HG02884 (cell line): ENCODE measurements at regions not wholly inside any gene's neighbourhood (a gene's known extent, or its start where the extent isn't known, plus 50 kb on each side); places are given as distances from the start of the nearest gene placed in this dataset.
"Not testable (repeated sequence)": the region's sequence is repeated elsewhere in the genome, so short reads cannot be mapped to it uniquely, and the experiment has no call there.

Experiments used
- ATAC-seq: cut with Tn5 transposase; IDR thresholded peaks from one replicate; pipeline ENCODE4 v1.9.1; 2021; ENCODE audit warnings: mild to moderate bottlenecking, moderate library complexity; ENCODE audit not compliant: unreplicated experiment

GRCh38 chr2:128593518-128593878 is 274.8 kb upstream of the HS6ST1 start:
- no peak for ATAC-seq

- ATAC-seq: no peak
These were observed 275.4 kb upstream of the HS6ST1 start for GRCh38 chr2:128593879-128594650.

- no peak for ATAC-seq
These were observed 275.9 kb upstream of the HS6ST1 start for GRCh38 chr2:128594651-128594910.

- ATAC-seq: no peak
These were observed 276.4 kb upstream of the HS6ST1 start for GRCh38 chr2:128594953-128595677.

DNA sequence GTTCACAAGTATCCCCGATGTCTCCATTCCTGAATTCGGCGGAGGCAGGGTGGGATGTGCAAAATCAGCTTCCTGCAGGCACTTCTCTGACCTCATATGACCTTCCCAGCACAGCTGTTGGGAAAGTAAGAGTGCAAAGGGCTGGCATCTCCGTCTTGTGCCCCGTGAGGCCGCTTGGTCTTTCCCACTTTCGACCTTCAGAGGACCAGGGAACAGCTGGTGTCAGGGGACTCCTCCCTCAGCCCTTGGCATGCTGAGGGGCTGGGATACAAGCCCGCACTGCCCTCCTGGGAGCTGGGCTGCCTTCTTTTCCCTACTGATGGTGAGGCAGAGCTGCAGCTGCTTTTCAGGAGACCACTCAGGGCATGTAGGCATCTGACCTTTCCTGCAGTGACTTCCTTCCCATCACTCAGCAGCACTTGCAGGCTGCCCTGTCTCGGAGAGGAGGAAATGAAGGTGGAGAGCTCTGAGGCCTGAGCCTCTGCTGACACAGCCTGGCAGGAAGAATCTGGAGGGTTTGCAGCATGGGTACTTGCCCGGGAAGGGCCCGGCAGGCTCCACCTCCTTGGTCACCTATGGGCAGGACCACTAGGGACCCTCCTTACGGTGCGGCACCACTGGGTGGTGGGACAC is 277.2 kb upstream of the HS6ST1 start:
- ATAC-seq: no peak

GRCh38 chr2:128596396-128597120 is 277.9 kb upstream of the HS6ST1 start:
- ATAC-seq: no peak

DNA sequence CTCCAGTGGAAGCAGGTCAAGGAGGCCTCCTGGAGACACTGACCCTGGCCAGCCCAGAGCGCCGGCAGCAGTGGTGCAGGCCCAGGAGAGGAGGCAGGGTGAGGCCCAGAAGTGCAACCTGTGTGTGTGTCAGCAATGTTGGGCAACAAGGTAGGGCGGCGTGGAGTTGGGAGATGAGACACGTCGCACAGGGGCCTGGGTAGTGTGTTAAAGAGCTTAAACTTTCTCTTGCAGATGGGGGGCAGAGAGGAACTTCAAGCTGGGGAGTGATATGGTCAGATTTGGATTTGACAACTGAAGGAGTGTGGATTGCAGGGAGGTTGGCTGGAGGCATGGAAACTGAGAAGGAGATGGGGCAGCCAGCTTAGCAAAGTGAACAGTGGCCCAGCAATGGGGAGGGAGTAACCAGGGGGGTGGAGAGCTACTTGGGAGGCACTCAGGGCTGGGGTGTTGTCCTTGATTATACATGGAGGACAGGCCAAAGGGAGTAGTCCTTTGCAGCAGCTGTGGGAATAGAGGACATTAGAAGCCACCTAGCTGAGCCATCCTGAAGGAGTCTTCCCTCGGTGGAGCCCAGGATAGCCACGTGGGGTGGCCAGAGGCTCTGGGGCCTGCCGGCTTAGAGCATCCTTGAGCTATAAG is 278.6 kb upstream of the HS6ST1 start:
- no peak for ATAC-seq

- not testable (repeated sequence) for ATAC-seq
These were observed 279.6 kb upstream of the HS6ST1 start for GRCh38 chr2:128598260-128598659.

DNA sequence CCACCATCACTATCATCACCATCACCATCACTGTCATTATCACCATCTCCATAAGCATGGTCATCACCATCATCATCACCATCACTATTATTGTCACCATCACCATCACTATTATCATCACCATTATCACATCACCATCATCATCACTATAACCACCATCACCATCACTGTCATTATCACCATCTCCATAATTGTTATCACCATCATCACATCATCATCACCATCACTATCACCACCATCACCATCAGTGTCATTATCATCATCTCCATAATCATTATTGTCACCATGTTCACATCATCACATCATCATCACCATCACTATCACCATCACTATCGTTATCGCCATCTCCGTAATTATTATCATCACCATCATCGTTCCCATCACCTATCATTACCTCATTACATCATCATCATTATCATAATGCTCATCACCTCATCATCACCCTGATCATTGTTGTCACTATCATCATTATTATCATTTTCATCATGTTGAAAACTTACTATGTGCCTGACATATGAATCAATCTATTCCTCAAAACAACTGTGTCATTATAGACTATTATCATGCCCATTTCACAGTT is 280.3 kb upstream of the HS6ST1 start:
- ATAC-seq: no peak

DNA sequence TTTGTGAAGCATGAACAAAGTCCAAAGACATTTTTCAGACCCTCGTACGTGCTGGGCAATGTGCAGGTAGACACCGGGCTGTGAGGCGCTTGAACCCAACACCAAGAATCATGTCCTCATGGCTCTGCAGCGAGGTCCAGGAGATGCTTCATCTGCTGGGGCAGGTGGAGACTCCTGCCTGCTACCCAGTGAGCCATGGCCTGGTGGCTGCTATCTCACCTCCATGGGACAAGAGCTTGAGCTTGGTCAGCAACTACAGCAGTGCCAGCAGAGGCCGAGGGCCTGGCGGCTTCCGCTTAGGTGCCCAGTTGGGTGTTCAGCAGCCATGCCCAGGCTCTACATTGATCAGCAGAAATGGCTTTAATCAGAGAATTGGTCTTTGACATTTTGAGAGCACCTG is 281.0 kb upstream of the HS6ST1 start:
- ATAC-seq: no peak

DNA sequence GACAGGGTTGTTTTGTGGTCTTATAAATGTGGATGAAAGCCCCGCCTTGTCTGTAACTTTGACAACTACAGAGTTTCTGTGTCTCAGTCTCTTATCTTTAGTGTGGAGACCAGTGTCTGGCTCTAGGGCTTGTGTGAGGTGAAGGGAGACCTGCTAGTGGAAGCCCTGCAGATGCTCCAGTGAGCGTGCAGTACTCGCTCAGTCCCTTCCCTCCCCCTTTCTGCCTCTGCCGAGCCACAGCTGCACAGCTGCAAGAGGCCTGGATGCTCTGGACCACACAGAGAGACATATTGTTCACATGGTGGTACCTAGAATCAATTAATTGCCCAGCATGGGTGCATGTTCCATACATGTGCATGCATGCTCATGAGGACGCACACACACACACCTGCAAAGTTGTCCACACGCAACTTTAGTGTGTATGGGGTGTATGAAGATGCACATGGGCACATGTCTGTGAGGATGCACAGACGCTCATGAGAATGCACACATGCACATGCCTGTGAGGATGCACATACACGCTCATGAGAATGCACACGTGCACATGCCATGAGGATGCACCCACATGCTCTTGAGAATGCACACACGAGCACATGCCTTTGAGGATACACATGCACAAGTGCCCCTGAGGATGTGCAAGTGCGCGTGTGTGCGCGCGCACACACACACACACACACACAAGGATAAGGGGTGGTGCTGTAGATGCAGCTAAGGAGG is 282.1 kb upstream of the HS6ST1 start:
- ATAC-seq: no peak

DNA sequence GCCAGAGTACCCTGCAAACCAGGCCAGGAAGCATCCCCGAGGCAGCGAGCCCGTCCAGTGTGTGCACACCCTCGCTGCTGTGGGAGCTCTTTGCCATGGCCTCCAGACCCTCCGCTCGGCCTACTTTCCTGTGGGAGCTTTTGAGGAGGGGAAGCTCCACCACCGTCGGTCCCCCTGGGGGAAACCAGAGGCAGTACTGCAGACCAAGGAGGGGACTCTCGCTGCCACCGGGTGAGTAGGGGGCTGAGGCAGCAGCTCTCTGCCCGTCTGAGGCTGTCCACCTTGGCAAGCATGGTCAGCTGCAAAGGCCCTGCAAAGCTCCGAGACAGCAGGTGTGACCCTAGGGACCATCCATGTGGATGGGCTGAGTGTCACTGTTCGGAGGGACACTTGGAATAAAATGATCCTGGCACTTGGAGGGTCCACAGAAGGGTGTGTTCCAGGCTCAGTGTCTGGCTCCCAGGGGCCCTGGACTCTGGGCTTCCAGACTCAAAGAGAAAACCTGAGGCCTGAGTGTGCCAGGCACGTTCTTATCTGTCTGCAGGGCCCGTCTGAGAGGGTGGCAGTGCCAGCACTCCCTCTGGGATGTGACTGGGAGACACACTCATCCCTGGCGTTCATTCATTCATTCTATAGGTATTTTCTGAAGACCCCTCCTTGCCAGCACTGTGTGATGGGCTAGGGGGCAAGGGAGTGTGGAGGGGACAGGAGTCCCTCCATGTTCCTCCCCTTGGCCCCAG is 282.8 kb upstream of the HS6ST1 start:
- ATAC-seq: no peak

GRCh38 chr2:128602038-128602698 is 283.5 kb upstream of the HS6ST1 start:
- no peak for ATAC-seq

GRCh38 chr2:128602699-128603101 is 284.0 kb upstream of the HS6ST1 start:
- ATAC-seq: no peak

GRCh38 chr2:128603411-128603924 is 284.8 kb upstream of the HS6ST1 start:
- no peak for ATAC-seq

DNA sequence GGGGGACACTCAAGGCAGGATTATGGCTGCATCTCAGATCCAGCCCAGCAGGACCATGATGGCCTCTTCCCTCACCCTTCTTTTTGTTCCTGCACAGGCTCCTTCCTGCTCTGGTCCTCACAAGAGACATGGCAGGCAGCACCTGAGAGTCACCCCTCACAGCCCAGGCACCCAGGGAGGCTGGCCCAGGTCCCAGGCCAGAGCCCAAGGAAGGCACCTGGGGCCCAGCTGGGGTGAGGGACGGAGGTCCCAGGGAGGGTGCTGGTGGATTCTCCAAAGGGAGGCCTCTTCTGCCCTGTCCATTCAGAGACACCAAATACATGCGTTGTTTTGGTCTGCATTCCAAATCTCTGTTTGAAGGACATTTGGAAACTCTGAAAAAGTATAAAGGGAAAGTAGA is 285.4 kb upstream of the HS6ST1 start:
- ATAC-seq: no peak

- ATAC-seq: not testable (repeated sequence)
These were observed 285.9 kb upstream of the HS6ST1 start for GRCh38 chr2:128604581-128604980.

DNA sequence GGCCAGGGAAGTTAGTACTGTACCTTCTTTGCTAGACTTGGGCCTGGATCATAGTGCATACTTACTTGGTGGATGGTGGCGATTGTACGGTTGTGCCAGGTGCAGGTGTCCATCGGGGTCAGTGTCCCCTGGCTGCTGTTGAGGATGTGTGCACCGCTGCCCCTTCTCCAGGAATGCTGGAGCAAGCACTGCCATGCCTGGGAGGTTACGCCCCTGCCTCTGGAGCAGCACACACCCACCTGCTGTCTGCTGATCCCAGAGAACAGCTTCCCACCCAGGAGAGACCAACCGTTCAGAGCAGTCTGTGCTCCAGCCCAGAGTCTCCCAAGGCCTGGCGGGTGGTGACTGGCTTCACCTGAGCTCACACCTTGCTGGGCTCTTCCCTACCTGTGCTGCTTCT is 286.8 kb upstream of the HS6ST1 start:
- no peak for ATAC-seq

- ATAC-seq: no peak
These were observed 287.3 kb upstream of the HS6ST1 start for GRCh38 chr2:128605931-128606330.
